CD4-positive, alpha-beta memory T cell (primary cell): ENCODE measurements at regions not wholly inside any gene's neighbourhood (a gene's known extent, or its start where the extent isn't known, plus 50 kb on each side); places are given as distances from the start of the nearest gene placed in this dataset.
"Not testable (repeated sequence)": the region's sequence is repeated elsewhere in the genome, so short reads cannot be mapped to it uniquely, and the experiment has no call there.

Experiments
- CTCF ChIA-PET: fragments of 350-600 bp; sonication (Branson Sonifier 250); formaldehyde crosslinking; loops from one replicate; lab custom pipeline; 2021; ENCODE audit warnings: inconsistent platforms; ENCODE audit not compliant: partially characterized antibody; lab: Charles Lee
- POLR2A ChIA-PET: fragments of 350-600 bp; sonication (Branson Sonifier 250); formaldehyde crosslinking; loops from one replicate; lab custom pipeline; 2021; ENCODE audit not compliant: partially characterized antibody; lab: Charles Lee
- DNase-seq, 5 donors: peaks; one replicate each; pipeline versions ENCODE4 v3.0.0 to v3.0.0-alpha.2; 2020 to 2022; ENCODE audit warnings: mixed read lengths in 1 of 5
- H3K27ac ChIP-seq: one replicate; pipeline ENCODE4 v1.7.0; 2013; ENCODE audit warnings: low read depth, low read length
- H3K27me3 ChIP-seq: 2 replicates; pipeline ENCODE4 v1.7.0; 2013; ENCODE audit warnings: mild to moderate bottlenecking, low read length, moderate library complexity; ENCODE audit not compliant: insufficient read depth
- H3K36me3 ChIP-seq: 2 replicates; pipeline ENCODE4 v1.7.0; 2013; ENCODE audit warnings: mild to moderate bottlenecking, low read length, moderate library complexity; ENCODE audit not compliant: insufficient read depth
- H3K4me1 ChIP-seq: 2 replicates; pipeline ENCODE4 v1.7.0; 2013; ENCODE audit warnings: mild to moderate bottlenecking, low read length, moderate library complexity; ENCODE audit not compliant: insufficient read depth
- H3K4me3 ChIP-seq, 2 donors: one replicate each; pipeline ENCODE4 v1.7.0; 2013; ENCODE audit warnings: low read length in 2 of 2, mild to moderate bottlenecking in 1 of 2
- H3K9me3 ChIP-seq, 2 donors: one replicate each; pipeline ENCODE4 v1.7.0; 2013; ENCODE audit warnings: low read length in 2 of 2, control low read depth in 1 of 2; ENCODE audit not compliant: control insufficient read depth in 1 of 2
- H3K27ac Mint-ChIP-seq, 7 donors: one replicate each; pipeline ENCODE4 v1.8.0; 2020 to 2021; ENCODE audit warnings: mixed read lengths in 7 of 7, mild to moderate bottlenecking in 6 of 7, inconsistent platforms in 3 of 7, moderate library complexity in 3 of 7
- H3K27me3 Mint-ChIP-seq, 2 donors: one replicate each; pipeline ENCODE4 v1.8.0; 2020 to 2021; ENCODE audit warnings: mixed read lengths in 2 of 2
- H3K36me3 Mint-ChIP-seq, 2 donors: one replicate each; pipeline ENCODE4 v1.8.0; 2020 to 2021; ENCODE audit warnings: mixed read lengths in 2 of 2, inconsistent platforms in 1 of 2, mild to moderate bottlenecking in 1 of 2
- H3K4me1 Mint-ChIP-seq, 4 donors: one replicate each; pipeline ENCODE4 v1.8.0; 2020 to 2021; ENCODE audit warnings: mixed read lengths in 4 of 4, mild to moderate bottlenecking in 1 of 4
- H3K4me3 Mint-ChIP-seq, 8 donors: one replicate each; pipeline ENCODE4 v1.8.0; 2020 to 2021; ENCODE audit warnings: mixed read lengths in 8 of 8, mild to moderate bottlenecking in 7 of 8, moderate library complexity in 6 of 8, inconsistent platforms in 3 of 8
- H3K9me3 Mint-ChIP-seq, 8 donors: one replicate each; pipeline ENCODE4 v1.8.0; 2020 to 2021; ENCODE audit warnings: mixed read lengths in 8 of 8, mild to moderate bottlenecking in 5 of 8, inconsistent platforms in 3 of 8, moderate library complexity in 1 of 8
- intact Hi-C: fragments of 100-400 bp; cut with micrococcal nuclease; formaldehyde crosslinking; loops from one replicate; pipeline ENCODE4 v1.15.1; 2023

DNA sequence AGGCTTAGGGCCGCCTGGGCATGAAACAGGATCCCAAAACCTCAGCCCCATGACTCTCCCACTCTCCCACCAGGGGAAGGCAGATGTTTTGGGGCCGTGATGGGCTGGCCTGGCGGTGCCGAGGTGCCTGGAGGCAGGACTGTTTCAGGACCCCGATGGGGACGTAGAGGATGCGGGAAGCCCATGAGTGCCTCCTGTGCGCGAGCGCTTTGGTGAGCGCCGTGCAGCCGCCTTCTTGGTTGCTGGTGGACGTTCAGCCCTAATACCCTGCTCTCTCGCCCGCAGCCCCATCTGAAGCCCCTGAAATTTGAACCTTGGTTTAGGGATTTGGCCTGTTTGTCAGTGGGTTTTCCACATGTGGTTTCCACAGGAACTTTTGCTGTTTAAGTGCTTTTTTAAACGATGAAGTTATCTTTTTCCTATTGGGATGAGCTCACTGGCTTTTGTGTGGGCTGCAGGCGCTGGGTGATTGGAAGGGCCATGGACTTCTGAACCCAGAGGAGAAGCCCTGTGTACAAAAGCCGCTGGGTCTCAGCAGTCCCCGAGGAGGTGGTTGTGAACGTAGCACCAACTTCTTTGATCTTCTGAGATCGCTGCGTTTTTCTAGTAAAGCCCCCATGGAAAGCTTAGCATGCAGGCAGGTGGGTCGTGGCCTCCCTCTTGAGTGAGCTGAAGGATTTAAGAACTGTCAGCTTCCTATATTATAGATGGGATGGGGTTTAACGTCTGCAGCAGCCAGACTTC lies 145.7 kb downstream of the NPIPB11 start:
- H3K4me3 ChIP-seq, H3K27ac Mint-ChIP-seq, DNase-seq, intact Hi-C loops, H3K27me3 Mint-ChIP-seq, H3K9me3 ChIP-seq, H3K4me3 Mint-ChIP-seq, H3K4me1 Mint-ChIP-seq, H3K27me3 ChIP-seq, H3K4me1 ChIP-seq, H3K36me3 ChIP-seq, H3K9me3 Mint-ChIP-seq, H3K27ac ChIP-seq, H3K36me3 Mint-ChIP-seq, POLR2A ChIA-PET, CTCF ChIA-PET: not testable (repeated sequence)

DNA sequence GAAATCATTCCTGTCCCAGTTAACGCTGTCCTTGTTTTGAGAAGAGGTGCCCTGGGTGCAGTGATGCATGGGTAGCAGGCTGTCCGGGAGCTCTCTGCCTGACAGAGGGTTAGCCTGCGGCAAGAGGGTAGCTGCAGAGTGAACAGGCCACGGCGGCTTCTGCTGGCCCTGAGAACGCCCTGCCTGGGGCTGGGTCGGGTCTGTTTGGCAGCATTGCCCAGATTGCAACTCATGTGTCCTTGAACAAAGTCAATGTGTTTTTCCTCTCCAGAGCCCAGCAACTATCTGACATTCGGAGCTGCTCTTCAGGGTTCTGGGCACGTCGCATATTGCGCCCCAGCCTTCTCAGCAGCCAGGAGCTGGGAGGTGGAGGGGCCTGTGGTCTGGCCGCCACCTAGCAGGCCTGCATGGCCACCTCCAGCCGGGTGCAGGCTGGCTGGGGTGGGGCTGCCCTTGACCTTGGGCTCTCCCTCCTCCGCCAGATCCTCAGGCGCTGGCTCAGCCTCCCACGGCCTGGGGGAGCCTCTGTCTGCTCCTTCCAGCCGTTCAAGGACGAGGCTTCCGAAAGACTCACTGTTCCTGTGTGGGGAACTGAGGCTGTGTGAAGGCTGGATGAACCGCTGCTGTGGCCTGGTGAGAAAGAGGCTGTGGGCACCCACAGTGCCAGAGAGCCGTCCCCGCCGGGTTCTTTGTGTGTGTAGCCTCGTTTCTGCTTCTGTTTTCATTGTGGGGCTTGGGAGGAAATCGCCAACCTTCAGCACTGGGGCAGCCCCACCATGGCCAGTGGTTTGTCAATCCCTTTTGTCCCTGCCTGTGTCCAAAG lies 146.7 kb downstream of the NPIPB11 start:
- H3K36me3 Mint-ChIP-seq, H3K4me3 Mint-ChIP-seq: not testable (repeated sequence)

DNA sequence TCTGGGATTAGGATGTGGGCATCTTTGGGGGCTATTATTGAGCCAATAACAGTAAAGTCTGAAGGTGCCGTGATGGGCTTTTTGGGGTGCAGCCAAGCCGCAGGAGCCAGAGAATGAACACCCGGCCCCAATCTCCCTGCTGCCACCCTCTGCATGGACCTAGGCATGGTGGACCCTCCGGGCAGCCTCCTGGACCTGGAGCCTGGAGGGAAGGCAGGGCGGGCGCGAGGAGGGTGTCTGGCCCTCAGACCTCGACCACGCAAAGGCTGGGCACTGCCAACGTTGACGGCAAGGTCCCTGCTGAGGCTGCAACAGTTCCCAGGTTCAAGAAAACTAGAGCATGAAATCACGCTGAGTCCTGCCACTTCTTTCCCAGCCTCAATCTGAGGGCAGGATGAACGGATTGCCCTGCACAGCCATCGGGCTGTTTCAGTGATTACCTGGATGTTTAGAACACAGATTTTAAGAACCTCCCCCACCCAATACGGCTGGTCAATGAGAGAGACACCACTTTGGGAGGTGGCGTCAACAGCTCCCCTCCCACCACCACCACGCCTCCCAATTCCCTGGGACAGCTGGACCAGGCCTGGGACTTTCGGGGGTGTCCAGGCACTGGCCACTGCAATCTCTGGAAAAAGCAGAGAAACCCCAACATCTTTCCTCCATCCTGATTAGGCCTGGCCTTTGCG lies 147.4 kb downstream of the NPIPB11 start:
- H3K36me3 Mint-ChIP-seq, H3K4me3 ChIP-seq, H3K27me3 Mint-ChIP-seq, H3K27ac ChIP-seq, POLR2A ChIA-PET, H3K4me1 Mint-ChIP-seq, H3K36me3 ChIP-seq, H3K9me3 ChIP-seq, H3K4me3 Mint-ChIP-seq, H3K9me3 Mint-ChIP-seq, CTCF ChIA-PET, intact Hi-C loops, DNase-seq, H3K27me3 ChIP-seq, H3K4me1 ChIP-seq: not testable (repeated sequence)
- peak overlapping the region in 2 of 7 donors; percentile 8 to 22 for H3K27ac Mint-ChIP-seq

More for the DNA sequence above, 146.7 kb downstream of the NPIPB11 start:
- H3K4me1 ChIP-seq, H3K9me3 Mint-ChIP-seq, H3K4me1 Mint-ChIP-seq, H3K9me3 ChIP-seq, intact Hi-C loops, DNase-seq, H3K27me3 ChIP-seq, H3K4me3 ChIP-seq, H3K27me3 Mint-ChIP-seq, H3K27ac ChIP-seq, CTCF ChIA-PET, H3K36me3 ChIP-seq, POLR2A ChIA-PET: not testable (repeated sequence)
- H3K27ac Mint-ChIP-seq = peak overlapping the region in 1 of 7 donors; percentile 8

DNA sequence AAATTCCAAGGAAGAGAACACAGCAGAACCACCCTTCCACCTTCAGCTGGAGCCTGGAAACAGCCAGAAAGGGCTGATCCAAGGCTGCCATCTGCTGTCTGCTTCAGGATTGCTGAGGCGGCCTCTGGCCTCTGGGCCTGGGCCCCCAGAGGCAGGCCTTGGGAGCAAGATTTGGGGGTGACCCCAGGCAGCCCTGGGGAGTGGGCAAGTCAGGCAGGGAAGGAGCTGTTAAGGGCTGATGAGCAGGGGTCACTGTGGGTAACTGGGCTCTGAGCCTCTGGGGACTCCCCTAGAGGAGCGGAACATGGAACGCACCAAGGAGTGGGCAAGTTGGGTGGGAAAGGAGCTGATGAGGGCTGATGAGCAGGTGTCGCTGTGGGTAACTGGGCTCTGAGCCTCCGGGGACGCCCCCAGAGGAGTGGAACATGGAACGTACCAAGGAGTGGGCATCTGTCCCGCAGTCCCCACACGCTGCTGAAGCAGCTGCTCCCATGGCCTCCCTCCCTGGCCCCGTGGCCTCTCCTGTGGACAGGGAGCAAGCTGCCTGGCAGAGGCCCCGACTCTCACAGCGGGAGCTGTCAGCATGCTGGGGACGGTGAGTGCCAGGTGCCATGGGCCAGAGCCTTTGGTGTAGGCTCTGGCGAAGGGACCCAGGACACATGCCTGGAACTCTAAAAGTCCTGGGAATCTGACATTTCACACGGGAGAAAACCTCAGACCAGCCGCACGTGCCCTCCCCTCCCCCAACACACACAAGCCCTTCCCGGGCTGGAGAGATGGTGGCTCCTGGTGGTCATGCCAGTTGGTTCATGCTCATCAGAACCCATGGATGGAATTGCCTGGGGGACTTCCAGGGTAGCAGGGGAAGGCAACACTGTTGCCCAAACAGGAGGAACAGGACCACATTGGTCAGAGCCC lies 148.8 kb downstream of the NPIPB11 start:
- H3K9me3 ChIP-seq, H3K27ac Mint-ChIP-seq, H3K36me3 Mint-ChIP-seq, H3K27me3 ChIP-seq, H3K4me1 ChIP-seq, H3K9me3 Mint-ChIP-seq, H3K4me3 ChIP-seq, POLR2A ChIA-PET, H3K36me3 ChIP-seq, CTCF ChIA-PET, DNase-seq, intact Hi-C loops, H3K4me1 Mint-ChIP-seq, H3K4me3 Mint-ChIP-seq, H3K27ac ChIP-seq, H3K27me3 Mint-ChIP-seq: not testable (repeated sequence)

DNA sequence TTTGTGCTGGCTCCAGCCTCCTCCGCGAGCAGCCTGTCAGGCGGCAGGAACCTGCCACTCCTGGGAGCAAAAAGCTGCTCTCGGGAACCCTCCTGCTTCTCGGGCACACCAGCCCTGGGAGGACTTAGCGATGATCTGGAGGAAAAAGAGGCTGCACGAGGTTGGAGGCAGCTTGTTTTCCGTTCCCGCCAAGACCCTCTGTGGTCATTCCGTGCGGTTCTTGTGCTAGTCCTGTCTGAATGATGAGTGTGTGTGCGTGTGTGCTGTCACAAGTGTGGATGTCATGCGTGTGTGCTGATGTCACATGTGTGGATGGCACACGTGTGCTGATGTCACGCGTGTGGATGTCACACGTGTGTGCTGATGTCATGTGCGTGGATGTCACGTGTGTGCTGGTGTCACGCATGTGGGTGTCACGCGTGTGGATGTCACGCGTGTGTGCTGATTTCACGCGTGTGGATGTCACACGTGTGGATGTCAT lies 150.0 kb downstream of the NPIPB11 start:
- Mint-ChIP-seq H3K4me1 (no peaks in the 10 kb centered on the region), H3K4me3 (no peak overlapping the region), H3K36me3 (peaks cover 4 to 5% of the 10 kb centered on the region in 2 donors), H3K9me3 (no peaks in the 10 kb centered on the region), H3K27ac (peak overlapping the region in 1 of 7 donors; percentile 70), H3K27me3 (no peaks in the 10 kb centered on the region)
- no peak overlapping the region for H3K27ac ChIP-seq
- no peaks in the 10 kb centered on the region for H3K36me3 ChIP-seq
- H3K4me1 ChIP-seq = no peaks in the 10 kb centered on the region
- DNase-seq = no peak
- no peaks in the 10 kb centered on the region for H3K9me3 ChIP-seq
- POLR2A ChIA-PET = no interaction called here
- no peak overlapping the region for H3K4me3 ChIP-seq
- H3K27me3 ChIP-seq = no peaks in the 10 kb centered on the region
- intact Hi-C loops = no loop called here
- CTCF ChIA-PET = no interaction called here

DNA sequence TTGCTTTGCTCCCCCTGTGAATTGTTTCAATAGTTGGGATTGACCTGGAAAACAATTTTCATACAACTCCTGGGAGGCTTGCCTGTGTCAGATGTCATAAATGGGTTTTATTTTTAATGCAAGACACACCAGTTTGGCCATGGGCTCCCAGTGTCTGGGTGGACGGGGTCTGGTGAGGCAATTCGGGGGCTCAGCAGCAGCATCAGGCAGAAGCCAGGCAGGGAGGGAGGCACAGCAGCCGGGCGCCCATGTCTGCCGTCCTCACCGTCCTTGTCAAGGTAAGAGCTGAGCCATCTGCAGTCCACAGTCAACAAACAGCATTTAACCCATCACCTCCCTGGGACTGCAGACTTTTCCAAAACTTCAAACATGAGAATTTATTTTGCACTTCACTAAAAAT lies 150.6 kb downstream of the NPIPB11 start:
- H3K27ac Mint-ChIP-seq, H3K4me1 ChIP-seq, H3K4me3 Mint-ChIP-seq, intact Hi-C loops, H3K36me3 ChIP-seq, POLR2A ChIA-PET, H3K9me3 ChIP-seq, H3K27ac ChIP-seq, DNase-seq, H3K36me3 Mint-ChIP-seq, H3K9me3 Mint-ChIP-seq, CTCF ChIA-PET, H3K27me3 Mint-ChIP-seq, H3K4me1 Mint-ChIP-seq, H3K27me3 ChIP-seq, H3K4me3 ChIP-seq: not testable (repeated sequence)

DNA sequence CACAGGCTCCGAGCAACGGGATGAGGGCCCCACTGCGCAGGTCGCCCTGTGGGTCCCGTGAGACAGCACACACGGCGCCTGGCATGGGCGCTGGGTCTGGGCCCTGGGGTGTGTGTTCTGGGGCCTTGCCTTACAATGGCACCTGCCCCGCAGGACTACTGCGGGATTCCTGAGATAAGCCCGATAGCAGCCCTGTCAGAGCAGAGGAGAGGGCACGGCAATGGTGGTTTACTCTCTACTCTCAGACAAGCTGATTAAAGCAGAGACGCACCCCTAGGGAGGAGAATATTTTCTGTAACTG lies 151.1 kb downstream of the NPIPB11 start:
- H3K9me3 Mint-ChIP-seq, H3K9me3 ChIP-seq, H3K4me3 ChIP-seq, POLR2A ChIA-PET, H3K27ac Mint-ChIP-seq, DNase-seq, H3K27me3 Mint-ChIP-seq, H3K4me1 ChIP-seq, CTCF ChIA-PET, H3K27me3 ChIP-seq, H3K27ac ChIP-seq, H3K36me3 ChIP-seq, H3K4me3 Mint-ChIP-seq, H3K4me1 Mint-ChIP-seq, intact Hi-C loops: not testable (repeated sequence)
- peaks cover 8 to 10% of the 10 kb centered on the region in 2 donors for H3K36me3 Mint-ChIP-seq
